ENCODE measurements at regions not wholly inside any gene's neighbourhood (a gene's known extent, or its start where the extent isn't known, plus 50 kb on each side); places are given as distances from the start of the nearest gene placed in this dataset.

DNA sequence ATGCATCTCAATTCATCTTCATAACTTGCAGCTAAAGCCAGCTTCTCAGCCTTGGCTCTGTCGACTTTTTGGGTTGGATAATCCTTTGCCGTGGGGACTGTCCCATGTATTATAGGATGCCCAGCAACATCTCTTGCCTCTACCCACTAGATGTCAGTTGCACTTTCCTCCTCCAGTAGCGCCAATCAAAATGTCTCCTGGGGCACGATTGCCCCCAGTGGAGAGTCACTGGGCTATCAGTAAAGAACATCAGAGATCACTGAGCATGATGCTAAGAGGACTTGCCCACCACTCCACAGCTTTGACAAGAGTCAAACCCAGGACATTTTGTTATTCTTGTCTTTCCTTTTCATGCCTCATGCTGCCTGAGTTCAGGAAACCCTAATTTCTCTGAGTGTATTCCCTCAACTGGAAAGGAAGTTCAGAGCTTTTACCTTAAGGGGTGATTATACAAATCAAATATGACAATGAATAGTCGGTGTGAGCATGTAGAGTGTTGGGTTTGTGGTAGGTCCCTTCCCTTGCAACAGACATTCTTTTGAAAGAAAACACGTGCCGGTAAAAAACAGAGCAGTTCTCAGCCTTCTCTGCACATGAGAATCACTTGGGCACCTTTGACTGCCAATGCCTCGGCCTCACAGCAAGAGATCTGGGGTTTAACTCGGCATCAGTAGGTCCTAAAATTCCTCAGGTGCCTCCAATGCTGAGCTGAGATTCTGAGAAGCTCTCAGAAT is 980.6 kb downstream of the VRK1 start:
- TF ChIP-seq HOXA7 (CRISPR knock-in tag; IDR thresholded peaks at IDR 0.05; ENCODE audit: borderline replicate concordance): no peak
- TF ChIP-seq, protein P1, sequence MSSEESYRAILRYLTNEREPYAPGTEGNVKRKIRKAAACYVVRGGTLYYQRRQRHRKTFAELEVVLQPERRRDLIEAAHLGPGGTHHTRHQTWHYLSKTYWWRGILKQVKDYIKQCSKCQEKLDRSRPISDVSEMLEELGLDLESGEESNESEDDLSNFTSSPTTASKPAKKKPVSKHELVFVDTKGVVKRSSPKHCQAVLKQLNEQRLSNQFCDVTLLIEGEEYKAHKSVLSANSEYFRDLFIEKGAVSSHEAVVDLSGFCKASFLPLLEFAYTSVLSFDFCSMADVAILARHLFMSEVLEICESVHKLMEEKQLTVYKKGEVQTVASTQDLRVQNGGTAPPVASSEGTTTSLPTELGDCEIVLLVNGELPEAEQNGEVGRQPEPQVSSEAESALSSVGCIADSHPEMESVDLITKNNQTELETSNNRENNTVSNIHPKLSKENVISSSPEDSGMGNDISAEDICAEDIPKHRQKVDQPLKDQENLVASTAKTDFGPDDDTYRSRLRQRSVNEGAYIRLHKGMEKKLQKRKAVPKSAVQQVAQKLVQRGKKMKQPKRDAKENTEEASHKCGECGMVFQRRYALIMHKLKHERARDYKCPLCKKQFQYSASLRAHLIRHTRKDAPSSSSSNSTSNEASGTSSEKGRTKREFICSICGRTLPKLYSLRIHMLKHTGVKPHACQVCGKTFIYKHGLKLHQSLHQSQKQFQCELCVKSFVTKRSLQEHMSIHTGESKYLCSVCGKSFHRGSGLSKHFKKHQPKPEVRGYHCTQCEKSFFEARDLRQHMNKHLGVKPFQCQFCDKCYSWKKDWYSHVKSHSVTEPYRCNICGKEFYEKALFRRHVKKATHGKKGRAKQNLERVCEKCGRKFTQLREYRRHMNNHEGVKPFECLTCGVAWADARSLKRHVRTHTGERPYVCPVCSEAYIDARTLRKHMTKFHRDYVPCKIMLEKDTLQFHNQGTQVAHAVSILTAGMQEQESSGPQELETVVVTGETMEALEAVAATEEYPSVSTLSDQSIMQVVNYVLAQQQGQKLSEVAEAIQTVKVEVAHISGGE (tag by site-specific recombination; conservative IDR thresholded peaks at IDR 0.05; ENCODE audit: low read depth): no peak
- TF ChIP-seq BCL11A (tag by site-specific recombination; IDR thresholded peaks at IDR 0.05; ENCODE audit: low read depth): no peak
- no peak for TF ChIP-seq ZFHX2 (tag by site-specific recombination; conservative IDR thresholded peaks at IDR 0.05)
- no peak for TF ChIP-seq WT1 (tag by site-specific recombination; IDR thresholded peaks at IDR 0.05)
- no peak for TF ChIP-seq ZNF623 (tag by site-specific recombination; IDR thresholded peaks at IDR 0.05)
- TF ChIP-seq ZNF362 (tag by site-specific recombination; IDR thresholded peaks at IDR 0.05): no peak
- no peak for TF ChIP-seq ZNF561 (tag by site-specific recombination; IDR thresholded peaks at IDR 0.05; ENCODE audit: borderline replicate concordance)
- TF ChIP-seq, protein P2, sequence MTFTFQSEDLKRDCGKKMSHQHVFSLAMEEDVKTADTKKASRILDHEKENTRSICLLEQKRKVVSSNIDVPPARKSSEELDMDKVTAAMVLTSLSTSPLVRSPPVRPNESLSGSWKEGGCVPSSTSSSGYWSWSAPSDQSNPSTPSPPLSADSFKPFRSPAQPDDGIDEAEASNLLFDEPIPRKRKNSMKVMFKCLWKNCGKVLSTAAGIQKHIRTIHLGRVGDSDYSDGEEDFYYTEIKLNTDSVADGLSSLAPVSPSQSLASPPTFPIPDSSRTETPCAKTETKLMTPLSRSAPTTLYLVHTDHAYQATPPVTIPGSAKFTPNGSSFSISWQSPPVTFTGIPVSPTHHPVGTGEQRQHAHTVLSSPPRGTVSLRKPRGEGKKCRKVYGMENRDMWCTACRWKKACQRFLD (tag by site-specific recombination; IDR thresholded peaks at IDR 0.05): no peak
- TF ChIP-seq RBAK (tag by site-specific recombination; IDR thresholded peaks at IDR 0.05): no peak
- no peak for TF ChIP-seq SP2 (tag by site-specific recombination; IDR thresholded peaks at IDR 0.05)
- TF ChIP-seq ZNF398 (tag by site-specific recombination; IDR thresholded peaks at IDR 0.05): no peak
- no peak for TF ChIP-seq BCL11B (tag by site-specific recombination; IDR thresholded peaks at IDR 0.05; ENCODE audit: low read depth)
- CTCF ChIA-PET: no interaction called here
- POLR2A ChIA-PET: no interaction called here
- no peak overlapping the region for H3K27ac ChIP-seq (ENCODE audit: extremely low read depth, low read depth, low read length)
- no peak overlapping the region for H3K4me3 ChIP-seq (ENCODE audit: low read depth, low read length)
- no peaks in the 10 kb centered on the region for H3K4me1 ChIP-seq (ENCODE audit: control insufficient read depth, insufficient read depth, low read length)
- no peaks in the 10 kb centered on the region for H3K36me3 ChIP-seq (ENCODE audit: control insufficient read depth in 2 of 2, insufficient read depth in 1 of 2, low read length in 2 of 2)
- no peaks in the 10 kb centered on the region for H3K9me3 ChIP-seq (ENCODE audit: control insufficient read depth, insufficient read depth, low read depth, low read length)

DNA sequence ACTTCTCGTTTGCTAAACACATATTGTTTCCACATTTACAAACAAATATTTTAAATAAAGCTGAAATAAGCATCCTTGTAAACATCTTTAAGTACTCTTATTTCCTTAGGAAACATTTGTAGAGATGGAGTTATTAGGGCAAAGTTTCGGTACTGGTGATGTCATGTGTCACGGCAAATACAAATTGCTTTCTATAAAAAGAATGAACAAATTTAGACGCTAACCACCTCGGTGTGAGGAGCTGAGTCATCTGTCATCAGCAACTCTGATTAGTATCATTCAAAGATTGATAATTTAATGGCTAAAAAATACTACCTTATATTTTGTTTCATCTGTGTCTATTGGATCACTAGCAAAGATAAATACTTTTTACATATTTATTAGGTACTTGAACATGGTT is 982.0 kb downstream of the VRK1 start:
- ChIA-PET POLR2A (no interaction called here), CTCF (interaction anchor here (0.6 kb wide), 1 partner anchor 406 kb away, joined by 4 read pairs; no protein-coding TSS in a partner anchor)
- H3K4me3 ChIP-seq (ENCODE audit: low read depth, low read length): no peak overlapping the region
- H3K27ac ChIP-seq (ENCODE audit: extremely low read depth, low read depth, low read length): no peak overlapping the region
- no peaks in the 10 kb centered on the region for H3K36me3 ChIP-seq (ENCODE audit: control insufficient read depth in 2 of 2, insufficient read depth in 1 of 2, low read length in 2 of 2)
- H3K4me1 ChIP-seq (ENCODE audit: control insufficient read depth, insufficient read depth, low read length): no peaks in the 10 kb centered on the region
- H3K9me3 ChIP-seq (ENCODE audit: control insufficient read depth, insufficient read depth, low read depth, low read length): no peaks in the 10 kb centered on the region
- TF ChIP-seq ZNF114 (tag by site-specific recombination; IDR thresholded peaks at IDR 0.05): no peak
- no peak for TF ChIP-seq ZNF391 (tag by site-specific recombination; IDR thresholded peaks at IDR 0.05; ENCODE audit: borderline replicate concordance, low read depth)
- TF ChIP-seq ZNF658 (tag by site-specific recombination; IDR thresholded peaks at IDR 0.05): no peak
- TF ChIP-seq ZNF426 (tag by site-specific recombination; IDR thresholded peaks at IDR 0.05): no peak
- TF ChIP-seq, protein P3, sequence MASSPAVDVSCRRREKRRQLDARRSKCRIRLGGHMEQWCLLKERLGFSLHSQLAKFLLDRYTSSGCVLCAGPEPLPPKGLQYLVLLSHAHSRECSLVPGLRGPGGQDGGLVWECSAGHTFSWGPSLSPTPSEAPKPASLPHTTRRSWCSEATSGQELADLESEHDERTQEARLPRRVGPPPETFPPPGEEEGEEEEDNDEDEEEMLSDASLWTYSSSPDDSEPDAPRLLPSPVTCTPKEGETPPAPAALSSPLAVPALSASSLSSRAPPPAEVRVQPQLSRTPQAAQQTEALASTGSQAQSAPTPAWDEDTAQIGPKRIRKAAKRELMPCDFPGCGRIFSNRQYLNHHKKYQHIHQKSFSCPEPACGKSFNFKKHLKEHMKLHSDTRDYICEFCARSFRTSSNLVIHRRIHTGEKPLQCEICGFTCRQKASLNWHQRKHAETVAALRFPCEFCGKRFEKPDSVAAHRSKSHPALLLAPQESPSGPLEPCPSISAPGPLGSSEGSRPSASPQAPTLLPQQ (tag by site-specific recombination; IDR thresholded peaks at IDR 0.05): no peak
- TF ChIP-seq ZSCAN16 (tag by site-specific recombination; IDR thresholded peaks at IDR 0.05): no peak
- TF ChIP-seq ZFP37 (tag by site-specific recombination; IDR thresholded peaks at IDR 0.05): no peak
- no peak for TF ChIP-seq ZBTB21 (tag by site-specific recombination; IDR thresholded peaks at IDR 0.05)
- TF ChIP-seq BCL11B (tag by site-specific recombination; IDR thresholded peaks at IDR 0.05; ENCODE audit: low read depth): no peak
- no peak for TF ChIP-seq ZNF311 (tag by site-specific recombination; IDR thresholded peaks at IDR 0.05; ENCODE audit: borderline replicate concordance)
- no peak for TF ChIP-seq RBAK (tag by site-specific recombination; IDR thresholded peaks at IDR 0.05)
- no peak for TF ChIP-seq ZNF548 (tag by site-specific recombination; IDR thresholded peaks at IDR 0.05)
- TF ChIP-seq ZNF140 (tag by site-specific recombination; IDR thresholded peaks at IDR 0.05): no peak
- no peak for TF ChIP-seq ZNF174 (tag by site-specific recombination; IDR thresholded peaks at IDR 0.05)
- TF ChIP-seq ZNF248 (tag by site-specific recombination; IDR thresholded peaks at IDR 0.05): no peak
- no peak for TF ChIP-seq ZNF521 (tag by site-specific recombination; IDR thresholded peaks at IDR 0.05)
